ENCODE measurements at regions not wholly inside any gene's neighbourhood (a gene's known extent, or its start where the extent isn't known, plus 50 kb on each side); places are given as distances from the start of the nearest gene placed in this dataset.

GRCh38 chr2:122273785-122274419 is 518.5 kb downstream of the TSN start:
- Mint-ChIP-seq H3K27ac (no peak overlapping the region), H3K9me3 (peaks cover 0 to 5% of the 10 kb centered on the region in 2 donors), H3K4me3 (no peak overlapping the region), H3K4me1 (no peaks in the 10 kb centered on the region), H3K36me3 (no peaks in the 10 kb centered on the region), H3K27me3 (ENCODE audit: low read depth in 2 of 2) (no peaks in the 10 kb centered on the region)
- ATAC-seq = peak in 1 of 3 donors; percentile 50
- Histone ChIP-seq H3K27ac (ENCODE audit: low read length) (no peak overlapping the region), H3K4me1 (ENCODE audit: control insufficient read depth, insufficient read depth, low read length) (no peaks in the 10 kb centered on the region), H3K4me3 (ENCODE audit: low read length) (no peak overlapping the region), H3K9me3 (ENCODE audit: control insufficient read depth, insufficient read depth, low read length) (no peaks in the 10 kb centered on the region), H3K36me3 (ENCODE audit: control insufficient read depth, insufficient read depth, low read length) (no peaks in the 10 kb centered on the region), H3K27me3 (ENCODE audit: control insufficient read depth, insufficient read depth, low read length) (no peaks in the 10 kb centered on the region)
- peak in 1 of 2 donors; percentile 32 for DNase-seq
- no peak for TF ChIP-seq CTCF (IDR thresholded peaks at IDR 0.05)
- intact Hi-C loops (cut with micrococcal nuclease) = no loop called here
- WGBS (ENCODE audit: insufficient coverage) = no CpG with 5 or more reads among the region's 13 CpGs

- intact Hi-C loops (cut with micrococcal nuclease) = no loop called here
- TF ChIP-seq CTCF (IDR thresholded peaks at IDR 0.05) = no peak
- no peak for DNase-seq
- Histone ChIP-seq H3K4me1 (ENCODE audit: control insufficient read depth, insufficient read depth, low read length) (no peaks in the 10 kb centered on the region), H3K4me3 (ENCODE audit: low read length) (no peak overlapping the region), H3K27me3 (ENCODE audit: control insufficient read depth, insufficient read depth, low read length) (no peaks in the 10 kb centered on the region), H3K9me3 (ENCODE audit: control insufficient read depth, insufficient read depth, low read length) (no peaks in the 10 kb centered on the region), H3K27ac (ENCODE audit: low read length) (no peak overlapping the region), H3K36me3 (ENCODE audit: control insufficient read depth, insufficient read depth, low read length) (no peaks in the 10 kb centered on the region)
- Mint-ChIP-seq H3K36me3 (no peaks in the 10 kb centered on the region), H3K4me3 (no peak overlapping the region), H3K27ac (no peak overlapping the region), H3K4me1 (no peaks in the 10 kb centered on the region), H3K27me3 (ENCODE audit: low read depth in 2 of 2) (no peaks in the 10 kb centered on the region), H3K9me3 (peaks cover 4 to 10% of the 10 kb centered on the region in 2 donors)
- 45% methylated on average over 2 of the region's 3 CpGs for WGBS (ENCODE audit: insufficient coverage)
- ATAC-seq = no peak
These were observed 522.5 kb downstream of the TSN start for GRCh38 chr2:122277956-122278355.

GRCh38 chr2:122300758-122301157 is 545.3 kb downstream of the TSN start:
- Mint-ChIP-seq H3K36me3 (peaks cover 6% of the 10 kb centered on the region), H3K27ac (no peak overlapping the region), H3K27me3 (ENCODE audit: low read depth in 2 of 2) (no peaks in the 10 kb centered on the region), H3K4me1 (no peaks in the 10 kb centered on the region), H3K9me3 (peaks cover 16 to 19% of the 10 kb centered on the region in 2 donors), H3K4me3 (no peak overlapping the region)
- Histone ChIP-seq H3K4me1 (ENCODE audit: control insufficient read depth, insufficient read depth, low read length) (no peaks in the 10 kb centered on the region), H3K27ac (ENCODE audit: low read length) (no peak overlapping the region), H3K9me3 (ENCODE audit: control insufficient read depth, insufficient read depth, low read length) (peaks cover 5% of the 10 kb centered on the region), H3K27me3 (ENCODE audit: control insufficient read depth, insufficient read depth, low read length) (no peaks in the 10 kb centered on the region), H3K36me3 (ENCODE audit: control insufficient read depth, insufficient read depth, low read length) (no peaks in the 10 kb centered on the region), H3K4me3 (ENCODE audit: low read length) (no peak overlapping the region)
- no peak for TF ChIP-seq CTCF (IDR thresholded peaks at IDR 0.05)
- intact Hi-C loops (cut with micrococcal nuclease) = no loop called here
- DNase-seq = no peak
- ATAC-seq = no peak
- WGBS (ENCODE audit: insufficient coverage) = 72% methylated on average over 3 of the region's 3 CpGs

GRCh38 chr2:122307763-122308162 is 552.3 kb downstream of the TSN start:
- intact Hi-C loops (cut with micrococcal nuclease) = no loop called here

More at GRCh38 chr2:122307763-122308162, 552.3 kb downstream of the TSN start:
- Mint-ChIP-seq H3K4me3 (no peak overlapping the region), H3K4me1 (no peaks in the 10 kb centered on the region), H3K9me3 (peaks cover 0 to 6% of the 10 kb centered on the region in 2 donors), H3K27me3 (ENCODE audit: low read depth in 2 of 2) (no peaks in the 10 kb centered on the region), H3K27ac (no peak overlapping the region), H3K36me3 (no peaks in the 10 kb centered on the region)
- ATAC-seq = no peak
- TF ChIP-seq CTCF (IDR thresholded peaks at IDR 0.05) = no peak
- H3K36me3 ChIP-seq (ENCODE audit: control insufficient read depth, insufficient read depth, low read length) = no peaks in the 10 kb centered on the region
- no peaks in the 10 kb centered on the region for H3K27me3 ChIP-seq (ENCODE audit: control insufficient read depth, insufficient read depth, low read length)
- DNase-seq = no peak
- WGBS (ENCODE audit: insufficient coverage) = 85% methylated on average over 6 of the region's 8 CpGs
- H3K4me1 ChIP-seq (ENCODE audit: control insufficient read depth, insufficient read depth, low read length) = no peaks in the 10 kb centered on the region
- no peak overlapping the region for H3K4me3 ChIP-seq (ENCODE audit: low read length)
- H3K27ac ChIP-seq (ENCODE audit: low read length) = no peak overlapping the region
- no peaks in the 10 kb centered on the region for H3K9me3 ChIP-seq (ENCODE audit: control insufficient read depth, insufficient read depth, low read length)

All from natural killer cell (primary cell).